ENCODE measurements at regions not wholly inside any gene's neighbourhood (a gene's known extent, or its start where the extent isn't known, plus 50 kb on each side); places are given as distances from the start of the nearest gene placed in this dataset.

DNA sequence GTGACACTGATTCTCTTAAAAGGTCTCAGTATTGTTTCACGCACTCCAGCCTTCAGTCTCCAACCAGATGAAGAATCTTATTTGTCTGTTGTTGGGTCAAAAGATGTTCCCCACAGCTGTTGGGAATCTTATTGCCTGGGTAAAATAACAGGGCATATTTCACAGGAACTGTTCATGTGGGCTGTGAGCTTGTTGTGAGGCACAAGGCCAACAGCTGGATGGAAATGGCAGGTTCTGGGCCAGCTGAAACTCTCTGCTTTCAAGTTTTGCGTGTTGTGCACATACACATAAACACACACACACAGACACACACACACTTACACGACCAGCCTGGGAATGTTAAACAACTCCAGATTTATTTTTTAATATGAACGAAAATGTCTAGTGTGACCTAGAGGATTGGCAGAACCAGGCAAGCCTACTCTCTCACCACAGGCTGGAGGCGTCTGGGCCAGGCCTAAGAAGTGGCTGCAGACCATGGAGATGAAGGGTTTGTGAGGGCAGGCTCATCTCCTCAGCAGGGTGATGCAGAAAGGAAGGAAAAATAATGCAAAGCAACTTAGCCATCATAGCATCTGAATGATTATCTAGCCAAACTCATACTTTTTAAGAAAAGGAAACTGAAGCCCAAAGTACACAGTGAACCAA lies 357.0 kb downstream of the TTLL7 start:
- H3K27ac ChIP-seq (ENCODE audit: poor library complexity, severe bottlenecking), result no peak overlapping the region
- DNase-seq (ENCODE audit: low spot score) (no peak), ATAC-seq (ENCODE audit: low read depth) (no peak)
- no peaks in the 10 kb centered on the region for H3K27me3 ChIP-seq (ENCODE audit: insufficient read depth, poor library complexity, severe bottlenecking)
- H3K4me1 ChIP-seq (ENCODE audit: insufficient read depth, poor library complexity, severe bottlenecking), result no peaks in the 10 kb centered on the region
- H3K36me3 ChIP-seq (ENCODE audit: low read depth), result no peaks in the 10 kb centered on the region
- TF ChIP-seq, protein P1, sequence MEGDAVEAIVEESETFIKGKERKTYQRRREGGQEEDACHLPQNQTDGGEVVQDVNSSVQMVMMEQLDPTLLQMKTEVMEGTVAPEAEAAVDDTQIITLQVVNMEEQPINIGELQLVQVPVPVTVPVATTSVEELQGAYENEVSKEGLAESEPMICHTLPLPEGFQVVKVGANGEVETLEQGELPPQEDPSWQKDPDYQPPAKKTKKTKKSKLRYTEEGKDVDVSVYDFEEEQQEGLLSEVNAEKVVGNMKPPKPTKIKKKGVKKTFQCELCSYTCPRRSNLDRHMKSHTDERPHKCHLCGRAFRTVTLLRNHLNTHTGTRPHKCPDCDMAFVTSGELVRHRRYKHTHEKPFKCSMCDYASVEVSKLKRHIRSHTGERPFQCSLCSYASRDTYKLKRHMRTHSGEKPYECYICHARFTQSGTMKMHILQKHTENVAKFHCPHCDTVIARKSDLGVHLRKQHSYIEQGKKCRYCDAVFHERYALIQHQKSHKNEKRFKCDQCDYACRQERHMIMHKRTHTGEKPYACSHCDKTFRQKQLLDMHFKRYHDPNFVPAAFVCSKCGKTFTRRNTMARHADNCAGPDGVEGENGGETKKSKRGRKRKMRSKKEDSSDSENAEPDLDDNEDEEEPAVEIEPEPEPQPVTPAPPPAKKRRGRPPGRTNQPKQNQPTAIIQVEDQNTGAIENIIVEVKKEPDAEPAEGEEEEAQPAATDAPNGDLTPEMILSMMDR (IDR thresholded peaks at IDR 0.05; ENCODE audit: poor library complexity, severe bottlenecking), result no peak
- no peaks in the 10 kb centered on the region for H3K9me3 ChIP-seq (ENCODE audit: severe bottlenecking)
- no peak overlapping the region for H3K4me3 ChIP-seq (ENCODE audit: severe bottlenecking)

DNA sequence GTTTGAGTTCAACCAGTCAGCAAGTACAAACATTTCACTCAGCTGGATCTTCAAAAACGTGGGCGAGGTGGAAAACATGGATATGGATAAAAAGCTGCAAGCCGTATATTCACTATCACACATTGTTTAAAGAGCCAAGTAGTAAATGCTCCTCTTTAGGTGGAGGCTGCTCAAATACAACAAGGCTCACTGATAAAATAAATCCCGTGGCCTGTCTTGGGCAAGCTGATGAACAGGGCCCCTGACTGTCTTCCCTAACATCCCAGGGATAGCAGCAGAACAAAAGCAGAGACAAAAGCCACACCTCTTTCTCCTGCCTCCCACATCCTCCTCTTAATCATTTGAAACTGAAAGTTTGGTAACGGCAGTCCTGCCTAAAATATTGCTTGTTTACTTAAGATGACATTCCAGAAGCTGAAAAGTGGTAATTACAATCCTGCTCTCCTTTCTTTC lies 357.7 kb downstream of the TTLL7 start:
- H3K36me3 ChIP-seq (ENCODE audit: low read depth), result no peaks in the 10 kb centered on the region
- TF ChIP-seq, protein P1 (IDR thresholded peaks at IDR 0.05; ENCODE audit: poor library complexity, severe bottlenecking), result no peak
- H3K27me3 ChIP-seq (ENCODE audit: insufficient read depth, poor library complexity, severe bottlenecking), result no peaks in the 10 kb centered on the region
- no peak overlapping the region for H3K27ac ChIP-seq (ENCODE audit: poor library complexity, severe bottlenecking)
- H3K9me3 ChIP-seq (ENCODE audit: severe bottlenecking), result no peaks in the 10 kb centered on the region
- H3K4me3 ChIP-seq (ENCODE audit: severe bottlenecking), result no peak overlapping the region
- DNase-seq (ENCODE audit: low spot score) (no peak), ATAC-seq (ENCODE audit: low read depth) (no peak; the same call in 2 of the 3 replicates)
- H3K4me1 ChIP-seq (ENCODE audit: insufficient read depth, poor library complexity, severe bottlenecking), result no peaks in the 10 kb centered on the region

DNA sequence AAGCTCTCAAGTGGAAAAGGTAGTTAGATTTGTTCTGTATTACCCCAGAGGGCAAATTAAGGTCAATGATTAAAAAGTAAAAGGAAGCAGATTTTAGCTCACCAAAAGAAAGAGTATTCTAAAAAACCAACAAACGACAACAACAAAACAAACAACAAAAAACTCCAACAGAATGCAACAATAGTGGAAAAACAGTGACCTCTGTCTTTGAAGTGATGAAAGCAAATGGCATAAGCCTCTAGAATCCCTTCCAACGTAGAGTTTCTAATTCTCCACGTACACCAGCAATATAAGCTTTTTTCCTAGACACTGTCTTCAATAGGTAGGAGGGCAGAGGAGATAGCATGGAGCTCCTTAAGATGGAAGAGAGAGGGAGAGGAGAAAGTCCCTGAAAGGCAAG lies 359.1 kb downstream of the TTLL7 start:
- TF ChIP-seq, protein P1 (IDR thresholded peaks at IDR 0.05; ENCODE audit: poor library complexity, severe bottlenecking), result no peak
- Histone ChIP-seq H3K27ac (ENCODE audit: poor library complexity, severe bottlenecking) (no peak overlapping the region), H3K4me1 (ENCODE audit: insufficient read depth, poor library complexity, severe bottlenecking) (no peaks in the 10 kb centered on the region), H3K36me3 (ENCODE audit: low read depth) (no peaks in the 10 kb centered on the region), H3K27me3 (ENCODE audit: insufficient read depth, poor library complexity, severe bottlenecking) (no peaks in the 10 kb centered on the region), H3K4me3 (ENCODE audit: severe bottlenecking) (no peak overlapping the region), H3K9me3 (ENCODE audit: severe bottlenecking) (no peaks in the 10 kb centered on the region)
- ATAC-seq (ENCODE audit: low read depth) (no peak), DNase-seq (ENCODE audit: low spot score) (no peak)

DNA sequence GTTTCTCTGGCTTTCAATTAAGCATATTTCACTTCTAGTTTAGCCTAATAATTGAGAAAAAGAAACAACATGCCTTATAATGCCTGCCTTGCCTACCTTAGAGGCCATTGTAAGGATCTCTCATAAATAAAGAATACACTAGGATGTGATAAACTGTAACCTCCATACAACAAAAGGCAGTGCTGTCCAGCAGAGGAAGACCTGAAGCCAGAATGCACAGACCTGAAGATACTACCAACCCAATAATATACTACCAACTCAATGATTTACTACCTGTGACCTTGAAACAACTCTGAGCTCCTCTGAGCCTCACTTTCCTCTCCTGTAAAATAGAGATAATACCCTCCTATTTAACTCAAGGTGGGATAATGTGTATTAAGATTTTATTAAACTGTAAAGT lies 361.3 kb downstream of the TTLL7 start:
- DNase-seq (ENCODE audit: low spot score) (no peak), ATAC-seq (ENCODE audit: low read depth) (no peak)
- Histone ChIP-seq H3K36me3 (ENCODE audit: low read depth) (no peaks in the 10 kb centered on the region), H3K9me3 (ENCODE audit: severe bottlenecking) (no peaks in the 10 kb centered on the region), H3K4me1 (ENCODE audit: insufficient read depth, poor library complexity, severe bottlenecking) (no peaks in the 10 kb centered on the region), H3K4me3 (ENCODE audit: severe bottlenecking) (no peak overlapping the region), H3K27me3 (ENCODE audit: insufficient read depth, poor library complexity, severe bottlenecking) (no peaks in the 10 kb centered on the region), H3K27ac (ENCODE audit: poor library complexity, severe bottlenecking) (no peak overlapping the region)
- TF ChIP-seq, protein P1 (IDR thresholded peaks at IDR 0.05; ENCODE audit: poor library complexity, severe bottlenecking), result no peak

DNA sequence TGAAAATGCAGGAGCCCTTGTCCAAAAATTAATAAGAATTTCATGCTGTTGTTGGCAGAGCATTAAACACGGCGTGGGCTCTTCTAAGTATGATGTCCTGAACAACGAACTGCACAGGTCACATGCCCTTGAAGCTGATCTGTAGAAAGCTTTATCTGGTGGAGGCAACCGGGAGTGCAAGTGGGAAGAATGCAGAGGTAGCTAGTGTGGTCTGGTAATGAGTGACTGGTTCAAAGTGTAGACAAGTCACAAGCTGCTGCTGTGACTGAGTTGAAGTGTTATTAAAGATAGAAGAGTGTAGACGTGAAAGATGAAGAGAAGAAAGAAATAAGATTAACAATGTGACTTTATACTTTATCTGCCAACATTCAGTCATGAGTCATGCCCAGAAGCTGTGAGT lies 361.9 kb downstream of the TTLL7 start:
- H3K27me3 ChIP-seq (ENCODE audit: insufficient read depth, poor library complexity, severe bottlenecking), result no peaks in the 10 kb centered on the region
- no peak overlapping the region for H3K27ac ChIP-seq (ENCODE audit: poor library complexity, severe bottlenecking)
- H3K4me1 ChIP-seq (ENCODE audit: insufficient read depth, poor library complexity, severe bottlenecking), result no peaks in the 10 kb centered on the region
- no peaks in the 10 kb centered on the region for H3K36me3 ChIP-seq (ENCODE audit: low read depth)
- no peak for DNase-seq (ENCODE audit: low spot score)
- no peak overlapping the region for H3K4me3 ChIP-seq (ENCODE audit: severe bottlenecking)
- no peak for ATAC-seq (ENCODE audit: low read depth)
- H3K9me3 ChIP-seq (ENCODE audit: severe bottlenecking), result no peaks in the 10 kb centered on the region
- TF ChIP-seq, protein P1 (IDR thresholded peaks at IDR 0.05; ENCODE audit: poor library complexity, severe bottlenecking), result no peak
